ENCODE measurements at regions not wholly inside any gene's neighbourhood (a gene's known extent, or its start where the extent isn't known, plus 50 kb on each side); places are given as distances from the start of the nearest gene placed in this dataset.

DNA sequence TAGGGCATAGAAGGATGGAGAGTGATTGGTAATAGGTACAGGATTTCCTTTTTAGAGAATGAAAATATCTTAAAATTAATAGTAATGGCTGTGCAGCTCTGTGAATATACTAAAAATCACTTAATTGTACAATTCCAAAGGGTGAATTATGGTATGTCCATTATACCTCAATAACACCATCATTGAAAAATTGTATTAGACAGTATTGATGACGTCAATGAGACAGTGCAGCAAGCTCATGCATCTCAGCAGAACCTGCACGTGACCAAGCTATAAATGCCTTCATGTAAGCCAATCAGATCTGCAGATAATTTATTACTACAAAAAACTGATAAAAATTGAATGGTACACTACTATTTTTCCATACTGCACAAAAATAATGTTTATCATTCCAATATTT is 354.4 kb upstream of the CDH19 start:
- TF ChIP-seq CTCF (IDR thresholded peaks at IDR 0.05; ENCODE audit: low read depth, low read length, poor library complexity, severe bottlenecking) (no peak), EZH2phosphoT487 (IDR thresholded peaks at IDR 0.05; ENCODE audit: borderline replicate concordance, low read length) (no peak)
